ENCODE measurements at regions not wholly inside any gene's neighbourhood (a gene's known extent, or its start where the extent isn't known, plus 50 kb on each side); places are given as distances from the start of the nearest gene placed in this dataset.
A peak's percentile ranks its signal among the peaks of the same experiment; 100 is the strongest.

DNA sequence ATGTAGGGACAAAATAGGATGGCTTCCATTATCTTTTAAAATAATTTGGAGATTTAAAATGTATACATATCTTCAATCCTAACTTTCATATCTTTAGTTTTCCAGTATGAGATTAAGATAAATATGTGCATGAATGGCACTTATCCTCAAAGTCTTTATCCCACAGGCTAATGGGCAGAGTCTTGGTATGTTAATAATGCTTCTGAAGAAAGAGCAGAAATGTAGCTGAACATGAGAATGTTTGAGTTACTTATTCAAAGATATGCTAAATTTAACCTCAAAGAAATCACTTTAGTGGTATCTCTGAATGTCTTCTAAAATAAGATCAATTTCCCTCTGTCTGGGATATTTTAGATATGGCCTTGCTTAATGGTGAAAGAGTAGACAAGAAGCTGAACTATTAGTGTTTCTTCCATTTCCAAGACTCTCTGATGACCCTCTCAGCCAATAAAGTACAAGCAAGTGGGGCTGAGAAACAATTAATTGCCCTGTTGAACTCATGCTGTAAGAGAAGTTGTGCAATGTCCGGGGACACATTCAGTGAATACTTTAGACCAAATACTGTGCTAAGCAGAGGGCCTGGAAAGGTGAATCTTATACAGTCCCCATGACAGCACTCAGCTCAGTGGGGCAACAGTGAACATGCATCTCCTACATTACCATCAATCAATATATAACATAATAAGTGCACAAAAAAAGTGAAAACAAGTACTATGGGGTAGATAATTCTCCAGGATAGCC is 50.0 kb upstream of the ADAMTSL1 start:
- no peaks in the 10 kb centered on the region for H3K79me2 ChIP-seq (ENCODE audit: control insufficient read depth, insufficient read depth, low read length)
- no peak overlapping the region for H3K9ac ChIP-seq (ENCODE audit: insufficient read depth, low read length)
- H3K27me3 ChIP-seq (ENCODE audit: control insufficient read depth, insufficient read depth, low read length): no peaks in the 10 kb centered on the region
- H3K27ac ChIP-seq (ENCODE audit: insufficient read depth, low read length): no peak overlapping the region
- no peaks in the 10 kb centered on the region for H3K9me3 ChIP-seq (ENCODE audit: control insufficient read depth, insufficient read depth, low read depth, low read length)
- no peaks in the 10 kb centered on the region for H4K20me1 ChIP-seq (ENCODE audit: control insufficient read depth, extremely low read depth, insufficient read depth, low read length)
- no peak overlapping the region for H3K4me3 ChIP-seq (replicated peaks in 1 of 4; ENCODE audit: control extremely low read depth in 1 of 4, insufficient read depth in 1 of 4, low read depth in 3 of 4, low read length in 4 of 4)
- no peak overlapping the region for H3K4me2 ChIP-seq (ENCODE audit: extremely low read depth, insufficient read depth, low read length)
- H2AFZ ChIP-seq (ENCODE audit: low read length): no peak overlapping the region
- TF ChIP-seq CTCF (conservative IDR thresholded peaks at IDR 0.05 in 1 of 2, IDR thresholded peaks at IDR 0.05 in 1 of 2; ENCODE audit: low read depth in 1 of 2, low read length in 2 of 2) (no peak), EZH2 (IDR thresholded peaks at IDR 0.05; ENCODE audit: low read length, missing control alignments) (no peak)
- H3K36me3 ChIP-seq (ENCODE audit: control insufficient read depth, insufficient read depth, low read length): no peaks in the 10 kb centered on the region
- H3K4me1 ChIP-seq (ENCODE audit: control insufficient read depth, extremely low read depth, insufficient read depth, low read length): no peaks in the 10 kb centered on the region
- peak; percentile 25 to 42 for DNase-seq (ENCODE audit: low read depth in 2 of 2)
